ENCODE measurements at regions not wholly inside any gene's neighbourhood (a gene's known extent, or its start where the extent isn't known, plus 50 kb on each side); places are given as distances from the start of the nearest gene placed in this dataset.

DNA sequence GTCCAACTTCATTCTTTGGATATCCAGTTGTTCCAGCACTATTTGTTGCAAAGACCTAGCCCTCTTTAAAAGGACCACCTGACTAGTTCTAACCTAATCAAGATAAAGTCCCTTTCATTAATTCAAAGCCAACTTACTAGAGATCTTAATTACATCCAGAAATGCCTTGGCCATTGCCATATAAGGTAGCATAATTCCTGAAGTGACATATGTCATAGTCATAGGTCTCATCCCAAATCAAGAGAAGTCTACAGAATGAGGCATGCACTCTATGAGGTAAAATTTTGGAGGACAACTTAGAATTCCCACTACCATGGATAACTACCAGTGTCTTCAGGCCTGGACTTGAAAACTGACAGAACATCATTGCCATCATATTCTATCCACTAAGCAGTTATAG is 420.4 kb upstream of the ID4 start:
- no peak for DNase-seq (ENCODE audit: low read depth)
- TF ChIP-seq, protein P1, sequence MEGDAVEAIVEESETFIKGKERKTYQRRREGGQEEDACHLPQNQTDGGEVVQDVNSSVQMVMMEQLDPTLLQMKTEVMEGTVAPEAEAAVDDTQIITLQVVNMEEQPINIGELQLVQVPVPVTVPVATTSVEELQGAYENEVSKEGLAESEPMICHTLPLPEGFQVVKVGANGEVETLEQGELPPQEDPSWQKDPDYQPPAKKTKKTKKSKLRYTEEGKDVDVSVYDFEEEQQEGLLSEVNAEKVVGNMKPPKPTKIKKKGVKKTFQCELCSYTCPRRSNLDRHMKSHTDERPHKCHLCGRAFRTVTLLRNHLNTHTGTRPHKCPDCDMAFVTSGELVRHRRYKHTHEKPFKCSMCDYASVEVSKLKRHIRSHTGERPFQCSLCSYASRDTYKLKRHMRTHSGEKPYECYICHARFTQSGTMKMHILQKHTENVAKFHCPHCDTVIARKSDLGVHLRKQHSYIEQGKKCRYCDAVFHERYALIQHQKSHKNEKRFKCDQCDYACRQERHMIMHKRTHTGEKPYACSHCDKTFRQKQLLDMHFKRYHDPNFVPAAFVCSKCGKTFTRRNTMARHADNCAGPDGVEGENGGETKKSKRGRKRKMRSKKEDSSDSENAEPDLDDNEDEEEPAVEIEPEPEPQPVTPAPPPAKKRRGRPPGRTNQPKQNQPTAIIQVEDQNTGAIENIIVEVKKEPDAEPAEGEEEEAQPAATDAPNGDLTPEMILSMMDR (conservative IDR thresholded peaks at IDR 0.05; ENCODE audit: low read depth, low read length) = no peak
- no peak overlapping the region for H3K4me3 ChIP-seq (ENCODE audit: low read length)

DNA sequence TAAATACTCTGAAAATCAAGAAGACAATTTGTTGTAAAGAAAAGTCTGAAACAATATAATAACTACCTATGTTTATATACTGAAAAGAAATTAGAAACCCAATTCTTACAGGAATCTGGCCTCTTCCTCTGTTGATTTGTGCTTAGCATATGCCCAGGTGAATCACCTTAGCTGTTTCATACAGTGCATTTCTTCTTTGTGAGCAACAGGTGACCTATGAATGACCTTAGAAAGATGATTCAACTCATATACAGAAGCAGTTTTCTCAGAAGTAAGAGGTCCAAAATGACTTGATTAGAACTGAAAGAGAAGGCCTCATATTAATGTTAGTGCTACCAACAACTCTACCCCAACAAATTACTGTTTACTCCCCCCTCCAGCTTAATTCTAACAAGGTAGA is 419.5 kb upstream of the ID4 start:
- no peak for DNase-seq (ENCODE audit: low read depth)
- no peak overlapping the region for H3K4me3 ChIP-seq (ENCODE audit: low read length)

DNA sequence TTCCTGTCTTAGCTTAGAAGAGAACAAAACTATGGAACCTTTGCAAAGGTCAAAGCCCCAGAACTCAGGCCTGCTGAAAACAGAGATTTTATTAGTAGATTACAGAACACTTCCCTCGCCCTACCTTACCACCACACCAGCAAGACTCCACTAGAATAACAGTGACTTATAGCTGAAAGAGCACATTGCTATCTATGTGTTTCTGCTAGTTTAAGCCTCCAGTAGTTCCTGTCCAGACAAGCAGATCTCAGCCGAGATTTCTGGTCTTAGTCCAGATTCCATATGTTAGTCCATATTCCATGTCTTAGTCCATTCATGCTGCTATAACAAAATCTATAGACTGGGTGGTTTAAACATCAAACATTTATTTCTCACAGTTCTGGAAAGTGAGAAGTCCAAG is 412.3 kb upstream of the ID4 start:
- TF ChIP-seq, protein P1 (conservative IDR thresholded peaks at IDR 0.05; ENCODE audit: low read depth, low read length) = no peak
- no peak overlapping the region for H3K4me3 ChIP-seq (ENCODE audit: low read length)
- DNase-seq (ENCODE audit: low read depth) = no peak

More for the DNA sequence above, 419.5 kb upstream of the ID4 start:
- TF ChIP-seq, protein P1 (conservative IDR thresholded peaks at IDR 0.05; ENCODE audit: low read depth, low read length) = no peak

DNA sequence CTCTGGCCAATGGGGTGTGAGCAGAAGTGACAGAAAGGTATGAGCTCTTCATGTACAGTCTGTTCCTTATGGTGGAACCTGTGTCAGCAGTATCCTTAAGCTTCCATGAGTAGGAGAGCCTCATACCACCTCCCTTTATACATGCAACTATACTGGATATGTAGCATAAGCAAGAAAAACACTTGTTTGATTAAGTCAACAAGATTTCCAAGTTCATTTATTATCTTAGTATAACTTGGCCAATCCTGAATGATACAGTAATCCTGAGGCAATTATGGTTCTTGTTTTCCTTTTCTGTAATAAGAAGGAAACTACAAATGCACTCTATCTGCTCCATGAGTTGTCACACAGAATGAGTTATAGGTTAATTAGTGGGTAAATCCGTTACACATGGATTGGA is 409.6 kb upstream of the ID4 start:
- DNase-seq (ENCODE audit: low read depth) = no peak
- TF ChIP-seq, protein P1 (conservative IDR thresholded peaks at IDR 0.05; ENCODE audit: low read depth, low read length) = no peak
- no peak overlapping the region for H3K4me3 ChIP-seq (ENCODE audit: low read length)

DNA sequence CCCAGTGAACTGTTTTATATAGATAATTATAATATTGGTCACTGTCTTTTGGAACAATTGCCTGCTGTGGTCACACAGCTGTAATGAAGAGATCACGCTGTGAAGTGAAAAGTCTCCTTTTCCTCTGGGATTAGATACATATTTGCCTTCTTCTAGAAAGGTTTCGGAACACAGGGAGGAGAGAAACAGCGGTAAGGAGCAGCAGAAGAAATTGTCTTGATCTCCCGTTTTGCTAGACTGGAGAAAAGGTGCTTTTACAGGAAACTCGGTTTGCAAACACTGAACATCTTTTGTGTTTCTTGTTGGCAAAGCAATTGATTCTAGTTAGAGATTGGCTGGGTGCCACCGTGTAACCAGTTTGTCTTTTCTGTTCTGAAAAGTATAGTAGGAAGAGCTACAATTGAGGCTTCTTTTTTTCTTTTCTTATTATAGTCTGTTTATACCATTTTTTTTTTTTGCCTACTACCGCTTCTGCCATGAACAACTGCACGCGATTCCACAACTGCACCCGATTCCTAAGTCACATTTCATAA is 404.1 kb upstream of the ID4 start:
- TF ChIP-seq, protein P1 (conservative IDR thresholded peaks at IDR 0.05; ENCODE audit: low read depth, low read length) = no peak
- no peak overlapping the region for H3K4me3 ChIP-seq (ENCODE audit: low read length)
- no peak for DNase-seq (ENCODE audit: low read depth)

DNA sequence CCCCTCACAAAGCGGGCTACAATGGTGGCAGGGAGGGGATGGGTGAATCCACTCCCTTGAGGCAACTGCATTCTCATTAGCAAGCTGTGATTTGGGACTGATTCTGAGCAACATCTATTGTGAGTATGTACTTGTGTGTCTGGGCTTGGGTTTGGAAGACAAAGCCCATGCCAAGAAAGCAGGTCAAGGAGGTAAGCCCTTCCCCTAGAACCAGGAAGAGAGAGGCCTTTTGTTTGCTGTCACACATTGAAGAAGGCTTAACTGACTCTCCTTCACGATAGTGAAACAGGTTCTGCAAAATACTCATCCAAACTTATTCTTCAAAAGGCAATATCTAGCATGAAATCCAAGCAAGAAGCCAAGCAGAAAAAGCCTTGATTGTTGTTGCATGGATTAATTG is 403.1 kb upstream of the ID4 start:
- no peak for DNase-seq (ENCODE audit: low read depth)
- TF ChIP-seq, protein P1 (conservative IDR thresholded peaks at IDR 0.05; ENCODE audit: low read depth, low read length) = no peak
- no peak overlapping the region for H3K4me3 ChIP-seq (ENCODE audit: low read length)

DNA sequence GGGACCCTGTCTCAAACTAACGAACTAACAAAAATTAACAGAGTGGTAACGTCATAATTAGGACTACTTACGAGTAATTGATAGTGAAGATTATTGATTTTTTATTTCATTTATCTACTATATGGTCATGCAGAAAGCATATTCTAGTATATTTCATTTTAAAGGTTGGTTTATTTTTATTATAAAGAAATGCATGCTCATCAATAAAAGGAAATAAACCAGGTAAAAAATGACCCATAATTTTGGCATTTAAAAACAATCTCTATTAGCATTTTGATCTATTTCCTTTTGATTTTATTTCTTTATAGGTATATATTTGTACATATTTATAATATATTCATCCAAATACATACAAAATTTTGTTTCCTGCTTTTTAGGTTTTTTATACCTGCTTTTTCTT is 401.4 kb upstream of the ID4 start:
- no peak for DNase-seq (ENCODE audit: low read depth)
- TF ChIP-seq, protein P1 (conservative IDR thresholded peaks at IDR 0.05; ENCODE audit: low read depth, low read length) = no peak
- H3K4me3 ChIP-seq (ENCODE audit: low read length) = no peak overlapping the region
